VCaP (cell line): ENCODE measurements at regions not wholly inside any gene's neighbourhood (a gene's known extent, or its start where the extent isn't known, plus 50 kb on each side); places are given as distances from the start of the nearest gene placed in this dataset.

ENCODE experiments used
- H3K27ac ChIP-seq: fragments of 450-650 bp; 2 replicates; pipeline ENCODE4 v1.5.1; 2017
- TF ChIP-seq, protein P1 (sequence below): fragments of 450-650 bp; conservative IDR thresholded peaks from 2 replicates; pipeline ENCODE4 v1.5.1; 2017; ENCODE audit warnings: mild to moderate bottlenecking, moderate library complexity

DNA sequence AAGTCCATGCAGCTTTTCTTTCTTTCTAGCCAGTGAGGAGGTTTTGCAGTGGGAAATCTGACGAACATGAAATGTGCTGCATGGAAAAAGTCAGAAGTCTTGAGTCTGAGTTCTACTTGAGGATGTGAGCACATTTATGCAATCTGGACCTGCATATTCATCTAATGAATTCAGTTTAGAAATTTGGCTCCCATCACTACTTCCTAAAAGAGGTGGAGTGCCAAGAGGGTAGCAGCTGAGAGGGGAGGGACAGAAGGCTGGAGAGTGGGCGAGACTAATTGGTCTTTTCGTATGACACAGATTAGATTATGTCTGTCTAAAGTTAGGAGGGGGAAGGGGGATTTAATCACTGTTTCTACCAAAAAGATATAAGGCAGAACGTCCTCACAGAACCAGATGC, 535.9 kb downstream of the IQCM start:
- H3K27ac ChIP-seq, result no peak overlapping the region
- TF ChIP-seq, protein P1, sequence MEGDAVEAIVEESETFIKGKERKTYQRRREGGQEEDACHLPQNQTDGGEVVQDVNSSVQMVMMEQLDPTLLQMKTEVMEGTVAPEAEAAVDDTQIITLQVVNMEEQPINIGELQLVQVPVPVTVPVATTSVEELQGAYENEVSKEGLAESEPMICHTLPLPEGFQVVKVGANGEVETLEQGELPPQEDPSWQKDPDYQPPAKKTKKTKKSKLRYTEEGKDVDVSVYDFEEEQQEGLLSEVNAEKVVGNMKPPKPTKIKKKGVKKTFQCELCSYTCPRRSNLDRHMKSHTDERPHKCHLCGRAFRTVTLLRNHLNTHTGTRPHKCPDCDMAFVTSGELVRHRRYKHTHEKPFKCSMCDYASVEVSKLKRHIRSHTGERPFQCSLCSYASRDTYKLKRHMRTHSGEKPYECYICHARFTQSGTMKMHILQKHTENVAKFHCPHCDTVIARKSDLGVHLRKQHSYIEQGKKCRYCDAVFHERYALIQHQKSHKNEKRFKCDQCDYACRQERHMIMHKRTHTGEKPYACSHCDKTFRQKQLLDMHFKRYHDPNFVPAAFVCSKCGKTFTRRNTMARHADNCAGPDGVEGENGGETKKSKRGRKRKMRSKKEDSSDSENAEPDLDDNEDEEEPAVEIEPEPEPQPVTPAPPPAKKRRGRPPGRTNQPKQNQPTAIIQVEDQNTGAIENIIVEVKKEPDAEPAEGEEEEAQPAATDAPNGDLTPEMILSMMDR, result no peak

DNA sequence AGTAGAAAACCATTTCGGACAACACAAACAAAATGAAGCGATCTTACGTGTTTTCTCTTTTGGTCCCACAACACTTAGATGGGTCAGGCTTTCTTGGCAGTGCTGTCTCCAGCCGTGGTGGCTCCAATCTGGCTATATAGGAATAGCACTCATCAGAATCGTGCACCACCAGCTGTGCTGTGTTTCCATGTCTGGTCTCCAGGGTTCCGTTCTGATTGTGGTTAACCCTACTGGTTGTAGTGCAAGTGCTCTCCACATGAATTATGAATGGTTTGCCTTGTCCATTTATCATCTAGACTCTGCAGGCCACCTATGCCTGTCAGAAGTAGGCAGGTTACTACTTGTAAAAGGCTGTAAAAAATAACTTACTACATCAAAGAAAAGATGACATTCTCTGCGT, 536.3 kb downstream of the IQCM start:
- no peak overlapping the region for H3K27ac ChIP-seq
- TF ChIP-seq, protein P1, result no peak

DNA sequence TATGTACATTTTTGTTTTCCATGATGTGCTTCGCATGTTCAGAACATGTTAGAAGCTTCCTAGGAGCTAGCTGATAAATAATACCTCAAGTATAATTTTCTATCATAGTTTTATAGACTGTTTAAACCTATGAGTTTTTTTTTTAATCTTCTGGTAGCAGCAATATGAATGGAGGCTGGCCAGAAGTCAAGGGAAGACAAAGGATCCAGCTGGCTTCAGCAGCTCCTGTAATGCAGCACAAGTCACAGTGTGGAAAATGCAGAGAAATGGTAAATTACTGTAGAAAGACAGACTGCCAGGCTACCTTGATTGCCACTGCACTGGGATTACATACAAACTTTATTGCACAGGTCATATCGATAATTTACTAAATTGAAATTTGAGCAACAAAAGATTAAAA, 537.9 kb downstream of the IQCM start:
- H3K27ac ChIP-seq, result no peak overlapping the region
- TF ChIP-seq, protein P1, result no peak

DNA sequence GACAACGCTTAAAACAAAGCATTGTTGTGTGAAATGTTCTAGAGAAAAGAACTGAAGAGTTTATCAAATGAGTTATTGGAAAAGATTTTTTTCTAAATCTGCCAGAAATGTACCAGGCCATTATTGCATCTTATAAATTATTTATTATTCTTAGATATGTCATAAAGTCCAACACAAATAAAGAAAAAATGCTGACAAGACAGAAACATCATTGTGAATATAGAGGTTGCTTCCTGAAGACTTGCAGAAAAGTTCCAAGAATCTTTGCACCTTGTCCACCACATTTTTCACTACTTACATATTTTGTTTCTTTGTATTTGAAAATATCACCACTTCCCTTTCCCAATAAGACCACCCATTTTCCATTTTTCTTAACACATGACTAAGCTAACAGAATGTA, 545.8 kb downstream of the IQCM start:
- TF ChIP-seq, protein P1, result no peak
- H3K27ac ChIP-seq, result no peak overlapping the region

DNA sequence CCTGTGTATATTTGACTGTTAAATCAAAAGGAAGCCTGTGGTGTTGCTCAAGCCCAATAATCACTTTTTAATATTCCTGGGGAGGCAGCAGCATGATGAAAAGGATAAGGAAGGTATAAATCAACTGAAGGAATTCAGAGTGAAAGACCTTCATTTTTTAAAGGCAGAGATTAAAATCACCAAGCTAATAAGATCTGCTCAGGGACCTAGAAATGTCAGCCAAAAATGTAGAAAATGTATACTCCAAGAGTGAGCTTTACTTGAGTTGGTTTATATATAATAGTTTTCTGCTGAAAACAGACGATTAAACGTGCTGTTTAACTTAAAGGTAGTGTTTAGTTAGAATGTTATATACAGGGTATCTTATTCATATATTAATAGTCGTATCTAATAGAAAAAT, 549.3 kb downstream of the IQCM start:
- TF ChIP-seq, protein P1, result no peak
- H3K27ac ChIP-seq, result no peak overlapping the region

DNA sequence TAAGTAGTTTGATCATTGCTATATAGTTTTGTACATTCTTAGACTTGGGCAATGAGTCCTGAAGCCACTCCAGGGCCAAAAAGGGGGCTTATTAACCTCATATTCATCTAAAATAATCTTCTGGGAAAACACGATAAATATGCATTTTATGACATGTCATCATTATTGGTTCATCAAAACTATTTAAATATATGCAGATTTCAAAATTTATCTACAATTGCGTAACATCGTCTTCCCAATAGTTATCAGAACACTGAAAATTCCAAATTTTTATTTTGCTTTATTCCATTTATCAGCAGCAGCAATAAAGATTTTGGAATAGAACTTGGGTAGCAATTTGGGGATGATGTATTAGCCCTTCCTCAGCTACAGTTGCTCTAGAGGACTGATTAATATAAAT, 550.0 kb downstream of the IQCM start:
- H3K27ac ChIP-seq, result no peak overlapping the region
- TF ChIP-seq, protein P1, result no peak

DNA sequence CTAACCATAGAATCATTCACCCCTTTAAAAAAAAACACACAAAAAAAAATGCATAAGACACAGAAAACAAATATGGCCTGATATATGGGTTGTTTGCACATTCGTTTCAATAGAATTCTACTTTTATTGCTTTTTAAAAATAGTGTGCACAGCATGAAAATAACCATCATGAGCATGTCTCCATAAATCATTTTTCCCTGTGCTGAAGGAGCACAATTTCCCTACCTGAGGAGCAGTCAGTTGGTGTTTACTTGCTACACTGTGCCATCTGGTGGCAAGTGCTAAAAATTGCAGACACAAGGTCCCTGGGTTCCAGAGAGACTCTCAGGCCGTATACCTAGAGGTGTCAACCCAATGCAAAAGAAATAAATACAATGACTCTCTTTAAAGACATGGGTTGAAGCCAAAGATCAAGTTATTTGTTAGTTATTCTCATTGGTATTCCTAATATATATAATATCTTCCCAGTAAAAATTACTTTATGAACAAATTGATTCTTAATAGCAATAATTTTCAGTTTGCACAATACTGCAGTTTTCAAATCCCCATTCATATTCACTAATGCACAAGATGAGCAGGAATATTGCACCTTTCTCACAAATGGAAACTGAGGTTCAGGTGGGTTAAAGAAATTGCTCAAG, 551.4 kb downstream of the IQCM start:
- no peak overlapping the region for H3K27ac ChIP-seq
- TF ChIP-seq, protein P1, result peak; percentile 80
